Ovary (tissue), 7 donors: ENCODE measurements at regions not wholly inside any gene's neighbourhood (a gene's known extent, or its start where the extent isn't known, plus 50 kb on each side); places are given as distances from the start of the nearest gene placed in this dataset.

Experiments
- DNase-seq, 5 donors: peaks; one replicate each; pipeline ENCODE4 v3.0.0-alpha.2; 2019 to 2020
- H3K27ac ChIP-seq, 2 donors: fragments of 200-600 bp; one replicate each; pipeline versions ENCODE4 v1.5.1 to v1.8.0; 2019 to 2022
- H3K27me3 ChIP-seq: fragments of 200-600 bp; one replicate; pipeline ENCODE4 v1.8.0; 2022
- H3K36me3 ChIP-seq: fragments of 200-600 bp; sonication (generic); one replicate; pipeline ENCODE4 v1.5.1; 2019
- H3K4me1 ChIP-seq: one replicate; pipeline ENCODE4 v1.8.1; 2013; ENCODE audit warnings: mild to moderate bottlenecking, moderate library complexity; ENCODE audit not compliant: insufficient read depth
- H3K4me3 ChIP-seq: fragments of 200-600 bp; sonication (generic); one replicate; pipeline ENCODE4 v1.5.1; 2017
- H3K9me3 ChIP-seq, 2 donors: fragments of 200-600 bp in 1 of 2; sonication (generic) in 1 of 2; one replicate each; pipeline versions ENCODE4 v1.5.1 to v1.8.1; 2013 to 2019; ENCODE audit warnings: mild to moderate bottlenecking in 1 of 2, moderate library complexity in 1 of 2
- EP300 ChIP-seq: sonication (generic); formaldehyde crosslinking; IDR thresholded peaks from one replicate; pipeline ENCODE4 v1.6.1; 2017; ENCODE audit warnings: antibody characterized with exemption
- POLR2A ChIP-seq: fragments of 450-650 bp; IDR thresholded peaks from one replicate; pipeline ENCODE4 v1.6.1; 2017; ENCODE audit warnings: antibody characterized with exemption, mild to moderate bottlenecking, moderate library complexity
- WGBS, 3 donors: extraction: QIAGEN DNeasy Blood & Tissue Kit in 1 of 3; methylation state at CpG; one replicate each; pipeline versions ENCODE4 v1.1.5 to v1.1.7; 2013 to 2017; 5-methylcytosine and 5-hydroxymethylcytosine counted together
- intact Hi-C, 4 donors: fragments of 100-400 bp; cut with DNase I; formaldehyde crosslinking; loops; one replicate each; pipeline versions ENCODE4 v1.11.0 to v1.15.1; 2022 to 2023
- TF ChIP-seq, protein P1 (sequence below), 3 donors: fragments of 450-650 bp in 2 of 3; fragments of 200-600 bp in 1 of 3; IDR thresholded peaks; one replicate each; pipeline versions ENCODE4 v1.5.1 to v1.8.0; 2016 to 2022; ENCODE audit warnings: antibody characterized with exemption in 3 of 3, mild to moderate bottlenecking in 1 of 3
- donor health status: DM: no; HTN: no; CAD: no; lungs with moderate emphysema.
- donor health status: DM: no; HTN: no; CAD: no.
- donor health status: Bipolar disorder and iron deficiency.
- donor health status: DM: no; HTN: no; CAD: no.
- donor health status: DM: yes; HTN: yes; CAD: no.

DNA sequence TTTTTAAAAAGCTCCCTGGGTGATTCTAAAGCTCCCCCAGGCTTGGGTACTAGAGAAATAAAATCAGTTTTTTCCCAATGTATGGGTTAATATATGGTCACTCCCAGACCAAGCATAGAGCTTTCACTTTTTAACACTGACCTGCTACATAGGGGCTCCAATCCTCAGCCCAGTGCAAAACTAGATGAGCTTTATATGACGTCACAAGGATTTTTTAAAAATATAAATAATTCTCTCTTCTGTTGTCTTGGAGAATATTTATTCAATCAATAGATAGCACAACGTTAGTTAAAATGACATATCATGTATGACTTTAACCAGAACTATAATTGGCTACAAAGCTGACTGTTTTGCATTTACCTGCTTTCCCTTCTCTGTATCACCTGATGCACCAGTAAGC lies 137.9 kb upstream of the TMCC3 start:
- Histone ChIP-seq H3K4me1 (no peaks in the 10 kb centered on the region), H3K36me3 (no peaks in the 10 kb centered on the region), H3K4me3 (no peak overlapping the region), H3K9me3 (no peaks in the 10 kb centered on the region), H3K27me3 (no peaks in the 10 kb centered on the region), H3K27ac (no peak overlapping the region)
- intact Hi-C loops, result loop anchor here in 1 of 4 donors (10.0 kb wide), 1 partner anchor 87 kb away; no protein-coding TSS in a partner anchor
- no peak for TF ChIP-seq POLR2A
- no peak for TF ChIP-seq EP300
- TF ChIP-seq, protein P1, sequence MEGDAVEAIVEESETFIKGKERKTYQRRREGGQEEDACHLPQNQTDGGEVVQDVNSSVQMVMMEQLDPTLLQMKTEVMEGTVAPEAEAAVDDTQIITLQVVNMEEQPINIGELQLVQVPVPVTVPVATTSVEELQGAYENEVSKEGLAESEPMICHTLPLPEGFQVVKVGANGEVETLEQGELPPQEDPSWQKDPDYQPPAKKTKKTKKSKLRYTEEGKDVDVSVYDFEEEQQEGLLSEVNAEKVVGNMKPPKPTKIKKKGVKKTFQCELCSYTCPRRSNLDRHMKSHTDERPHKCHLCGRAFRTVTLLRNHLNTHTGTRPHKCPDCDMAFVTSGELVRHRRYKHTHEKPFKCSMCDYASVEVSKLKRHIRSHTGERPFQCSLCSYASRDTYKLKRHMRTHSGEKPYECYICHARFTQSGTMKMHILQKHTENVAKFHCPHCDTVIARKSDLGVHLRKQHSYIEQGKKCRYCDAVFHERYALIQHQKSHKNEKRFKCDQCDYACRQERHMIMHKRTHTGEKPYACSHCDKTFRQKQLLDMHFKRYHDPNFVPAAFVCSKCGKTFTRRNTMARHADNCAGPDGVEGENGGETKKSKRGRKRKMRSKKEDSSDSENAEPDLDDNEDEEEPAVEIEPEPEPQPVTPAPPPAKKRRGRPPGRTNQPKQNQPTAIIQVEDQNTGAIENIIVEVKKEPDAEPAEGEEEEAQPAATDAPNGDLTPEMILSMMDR (IDR thresholded peaks at IDR 0.05), result no peak
- 69 to 76% (median 70%) methylated on average over 2 of the region's 2 CpGs for WGBS, 3 donors
- no peak for DNase-seq

DNA sequence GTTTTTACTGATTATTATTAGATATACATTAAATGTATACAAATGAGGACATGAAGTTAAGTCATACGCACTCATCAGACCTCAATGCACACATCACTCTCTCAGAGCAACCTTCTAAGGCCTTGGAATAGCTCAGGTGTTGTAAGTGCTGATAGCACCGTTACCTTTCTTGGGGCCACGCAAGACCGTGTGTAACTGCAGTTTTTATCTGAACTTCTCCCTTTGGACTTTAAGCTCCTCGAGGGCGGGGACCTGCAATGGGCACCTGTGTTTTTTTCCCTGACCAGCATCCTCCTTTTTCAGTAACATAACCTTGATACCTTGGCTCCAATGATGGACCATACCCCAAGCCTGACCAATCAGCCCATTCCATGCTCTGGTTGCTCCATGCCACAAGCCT lies 136.5 kb upstream of the TMCC3 start:
- DNase-seq, result no peak

DNA sequence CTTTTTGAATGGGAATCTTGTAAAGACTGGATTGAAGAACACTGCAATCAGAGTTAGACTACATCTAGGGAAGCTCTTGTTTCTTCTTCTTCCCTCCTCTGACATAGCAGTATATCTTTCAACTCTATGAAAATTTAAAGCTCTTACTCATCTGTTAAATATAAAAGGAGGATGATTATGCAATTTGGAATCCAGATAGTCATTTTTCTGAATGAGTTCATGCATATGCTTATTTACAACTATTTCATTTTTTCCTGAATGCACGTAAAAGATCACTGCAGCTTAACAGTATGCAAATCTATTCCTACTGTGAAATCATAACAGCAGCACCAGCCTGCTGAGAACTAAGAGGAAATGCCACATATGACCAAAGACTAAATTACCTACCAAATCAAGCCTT lies 133.5 kb upstream of the TMCC3 start:
- no peaks in the 10 kb centered on the region for H3K36me3 ChIP-seq
- no peak for TF ChIP-seq EP300
- TF ChIP-seq, protein P1 (IDR thresholded peaks at IDR 0.05), result no peak
- no peak for TF ChIP-seq POLR2A
- H3K4me1 ChIP-seq, result no peaks in the 10 kb centered on the region
- intact Hi-C loops, result loop anchor here in 1 of 4 donors (10.0 kb wide), 1 partner anchor 91 kb away; no protein-coding TSS in a partner anchor
- WGBS, 3 donors, result 27 to 36% (median 33%) methylated on average over 1 of the region's 1 CpG
- H3K9me3 ChIP-seq, result no peaks in the 10 kb centered on the region
- DNase-seq, result no peak
- no peaks in the 10 kb centered on the region for H3K27me3 ChIP-seq
- no peak overlapping the region for H3K27ac ChIP-seq
- no peak overlapping the region for H3K4me3 ChIP-seq

More for the DNA sequence above, 136.5 kb upstream of the TMCC3 start:
- no peak overlapping the region for H3K4me3 ChIP-seq
- intact Hi-C loops, result loop anchor here in 1 of 4 donors (10.0 kb wide), 1 partner anchor 88 kb away; no protein-coding TSS in a partner anchor
- H3K4me1 ChIP-seq, result no peaks in the 10 kb centered on the region
- no peak for TF ChIP-seq EP300
- TF ChIP-seq, protein P1 (IDR thresholded peaks at IDR 0.05), result no peak
- TF ChIP-seq POLR2A, result no peak
- no peak overlapping the region for H3K27ac ChIP-seq
- no peaks in the 10 kb centered on the region for H3K27me3 ChIP-seq
- no peaks in the 10 kb centered on the region for H3K36me3 ChIP-seq
- no peaks in the 10 kb centered on the region for H3K9me3 ChIP-seq
- 96 to 97% (median 96%) methylated on average over 6 of the region's 6 CpGs for WGBS, 3 donors

DNA sequence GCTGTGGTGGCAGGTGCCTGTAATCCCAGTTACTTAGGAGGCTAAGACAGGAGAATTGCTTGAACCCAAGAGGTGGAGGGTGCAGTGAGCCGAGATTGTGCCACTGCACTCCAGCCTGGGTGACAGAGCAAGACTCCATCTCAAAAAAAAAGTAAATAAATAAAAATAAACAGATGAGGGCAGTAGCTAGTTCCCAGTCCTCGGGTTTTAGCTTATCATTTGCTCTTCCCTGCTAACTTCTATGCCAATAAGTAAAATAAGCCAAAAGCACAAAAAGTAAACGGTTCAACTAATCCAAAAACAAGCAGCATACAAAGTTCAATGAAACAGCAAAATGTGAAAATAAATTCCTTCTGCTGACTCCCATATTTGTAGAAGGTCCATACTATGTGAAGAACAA lies 133.0 kb upstream of the TMCC3 start:
- WGBS, 3 donors, result 8 to 26% (median 13%) methylated on average over 3 of the region's 3 CpGs
- no peak overlapping the region for H3K27ac ChIP-seq
- no peaks in the 10 kb centered on the region for H3K36me3 ChIP-seq
- no peak overlapping the region for H3K4me3 ChIP-seq
- intact Hi-C loops, result loop anchor here in 1 of 4 donors (10.0 kb wide), 1 partner anchor 91 kb away; no protein-coding TSS in a partner anchor
- H3K27me3 ChIP-seq, result no peaks in the 10 kb centered on the region
- no peaks in the 10 kb centered on the region for H3K9me3 ChIP-seq
- DNase-seq, result no peak
- H3K4me1 ChIP-seq, result no peaks in the 10 kb centered on the region
- no peak for TF ChIP-seq POLR2A
- TF ChIP-seq, protein P1 (IDR thresholded peaks at IDR 0.05), result no peak
- no peak for TF ChIP-seq EP300
